Keratinocyte (primary cell): ENCODE measurements at regions not wholly inside any gene's neighbourhood (a gene's known extent, or its start where the extent isn't known, plus 50 kb on each side); places are given as distances from the start of the nearest gene placed in this dataset.

ENCODE experiments used
- EZH2 ChIP-seq: IDR thresholded peaks from one replicate; pipeline ENCODE4 v1.6.1; 2012; ENCODE audit warnings: inconsistent platforms, mild to moderate bottlenecking, low read length, moderate library complexity
- TF ChIP-seq, protein P1 (sequence below), 3 experiments: IDR thresholded peaks in 1 of 3; conservative IDR thresholded peaks in 1 of 3; optimal IDR thresholded peaks in 1 of 3; 2 replicates in 2 of 3; 3 replicates in 1 of 3; pipeline versions ENCODE3 to v1.5.1; 2011; ENCODE audit warnings: low read length in 3 of 3, mild to moderate bottlenecking in 3 of 3, moderate library complexity in 2 of 3, control low read depth in 1 of 3, inconsistent platforms in 1 of 3; ENCODE audit not compliant: insufficient read depth in 2 of 3; ENCODE audit errors: extremely low read depth in 1 of 3

GRCh38 chr13:103358255-103358932, 292.2 kb upstream of the SLC10A2 start:
- TF ChIP-seq, protein P1, sequence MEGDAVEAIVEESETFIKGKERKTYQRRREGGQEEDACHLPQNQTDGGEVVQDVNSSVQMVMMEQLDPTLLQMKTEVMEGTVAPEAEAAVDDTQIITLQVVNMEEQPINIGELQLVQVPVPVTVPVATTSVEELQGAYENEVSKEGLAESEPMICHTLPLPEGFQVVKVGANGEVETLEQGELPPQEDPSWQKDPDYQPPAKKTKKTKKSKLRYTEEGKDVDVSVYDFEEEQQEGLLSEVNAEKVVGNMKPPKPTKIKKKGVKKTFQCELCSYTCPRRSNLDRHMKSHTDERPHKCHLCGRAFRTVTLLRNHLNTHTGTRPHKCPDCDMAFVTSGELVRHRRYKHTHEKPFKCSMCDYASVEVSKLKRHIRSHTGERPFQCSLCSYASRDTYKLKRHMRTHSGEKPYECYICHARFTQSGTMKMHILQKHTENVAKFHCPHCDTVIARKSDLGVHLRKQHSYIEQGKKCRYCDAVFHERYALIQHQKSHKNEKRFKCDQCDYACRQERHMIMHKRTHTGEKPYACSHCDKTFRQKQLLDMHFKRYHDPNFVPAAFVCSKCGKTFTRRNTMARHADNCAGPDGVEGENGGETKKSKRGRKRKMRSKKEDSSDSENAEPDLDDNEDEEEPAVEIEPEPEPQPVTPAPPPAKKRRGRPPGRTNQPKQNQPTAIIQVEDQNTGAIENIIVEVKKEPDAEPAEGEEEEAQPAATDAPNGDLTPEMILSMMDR (optimal IDR thresholded peaks at IDR 0.05 in 1 of 3, IDR thresholded peaks at IDR 0.05 in 1 of 3, conservative IDR thresholded peaks at IDR 0.05 in 1 of 3; ENCODE audit: extremely low read depth in 1 of 3, insufficient read depth in 2 of 3, low read length in 3 of 3), result no peak
- no peak for TF ChIP-seq EZH2
